Hepatocyte (in vitro differentiated cells): ENCODE measurements at regions not wholly inside any gene's neighbourhood (a gene's known extent, or its start where the extent isn't known, plus 50 kb on each side); places are given as distances from the start of the nearest gene placed in this dataset.

Experiments used
- CTCF ChIP-seq: fragments of 200-600 bp; sonication (generic); IDR thresholded peaks from 2 replicates; pipeline ENCODE4 v1.5.1; 2016; ENCODE audit warnings: antibody characterized with exemption, mild to moderate bottlenecking; ENCODE audit not compliant: poor library complexity
- EZH2 ChIP-seq: fragments of 200-600 bp; sonication (generic); IDR thresholded peaks from 2 replicates; pipeline ENCODE4 v1.6.1; 2016; ENCODE audit warnings: antibody characterized with exemption, mild to moderate bottlenecking, borderline replicate concordance

GRCh38 chr1:186620566-186621350 is 59.5 kb downstream of the PTGS2 start:
- TF ChIP-seq CTCF = no peak
- no peak for TF ChIP-seq EZH2
